ENCODE measurements at regions not wholly inside any gene's neighbourhood (a gene's known extent, or its start where the extent isn't known, plus 50 kb on each side); places are given as distances from the start of the nearest gene placed in this dataset.

GRCh38 chr2:23078784-23079434 is 306.1 kb upstream of the KLHL29 start:
- DNase-seq (ENCODE audit: low read depth): no peak
- no peak overlapping the region for H3K4me3 ChIP-seq (ENCODE audit: low read length)
- TF ChIP-seq CTCF (IDR thresholded peaks at IDR 0.05; ENCODE audit: insufficient read depth, low read depth, low read length, missing control alignments): no peak

DNA sequence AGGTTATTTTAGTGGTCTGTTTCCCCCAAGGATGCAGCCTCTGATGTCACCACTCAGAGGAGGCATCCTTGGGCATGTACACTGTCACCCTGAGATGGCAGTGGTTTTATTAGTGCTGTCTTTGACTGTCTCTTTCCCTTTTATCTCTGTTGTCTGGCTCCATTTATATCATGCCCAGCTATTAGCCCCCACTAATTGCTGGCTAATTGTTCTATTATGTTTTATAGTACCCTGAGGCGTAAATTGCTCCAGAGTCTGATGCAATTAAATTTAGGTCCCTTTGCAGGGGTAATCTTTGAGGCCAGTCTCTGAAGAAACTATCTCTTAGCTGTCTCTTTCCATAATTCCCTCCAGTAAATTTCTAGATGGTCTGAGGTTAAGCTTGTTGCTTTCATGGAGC is 301.0 kb upstream of the KLHL29 start:
- H3K4me3 ChIP-seq (ENCODE audit: low read length): no peak overlapping the region
- no peak for DNase-seq (ENCODE audit: low read depth)
- TF ChIP-seq CTCF (IDR thresholded peaks at IDR 0.05; ENCODE audit: insufficient read depth, low read depth, low read length, missing control alignments): no peak

GRCh38 chr2:23091019-23091418 is 294.0 kb upstream of the KLHL29 start:
- TF ChIP-seq CTCF (IDR thresholded peaks at IDR 0.05; ENCODE audit: insufficient read depth, low read depth, low read length, missing control alignments): no peak
- DNase-seq (ENCODE audit: low read depth): no peak
- no peak overlapping the region for H3K4me3 ChIP-seq (ENCODE audit: low read length)

- H3K4me3 ChIP-seq (ENCODE audit: low read length): no peak overlapping the region
- DNase-seq (ENCODE audit: low read depth): no peak
- no peak for TF ChIP-seq CTCF (IDR thresholded peaks at IDR 0.05; ENCODE audit: insufficient read depth, low read depth, low read length, missing control alignments)
These were observed 293.1 kb upstream of the KLHL29 start for GRCh38 chr2:23091900-23092299.

DNA sequence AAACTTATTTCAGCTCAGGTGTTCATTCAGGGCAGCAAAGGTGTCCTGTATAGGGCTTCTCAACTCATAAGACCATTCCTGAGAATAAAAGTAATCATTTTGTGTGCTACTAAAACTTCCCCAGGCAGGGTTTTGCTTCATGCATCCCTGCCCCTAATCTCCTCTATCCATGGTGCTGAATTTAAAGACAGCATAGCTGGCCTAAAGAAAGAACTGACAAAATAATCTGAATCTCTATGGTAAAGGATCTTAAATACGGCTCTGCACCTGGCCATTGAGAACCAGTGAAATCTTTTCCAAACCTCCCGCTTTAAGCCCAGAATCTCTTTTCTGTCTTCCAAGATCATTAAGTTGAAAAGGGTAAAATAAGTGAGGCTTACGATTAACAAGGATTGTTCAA is 292.1 kb upstream of the KLHL29 start:
- peak; percentile 16 for DNase-seq (ENCODE audit: low read depth)
- no peak overlapping the region for H3K4me3 ChIP-seq (ENCODE audit: low read length)
- TF ChIP-seq CTCF (IDR thresholded peaks at IDR 0.05; ENCODE audit: insufficient read depth, low read depth, low read length, missing control alignments): no peak

GRCh38 chr2:23093513-23093912 is 291.5 kb upstream of the KLHL29 start:
- DNase-seq (ENCODE audit: low read depth): no peak
- TF ChIP-seq CTCF (IDR thresholded peaks at IDR 0.05; ENCODE audit: insufficient read depth, low read depth, low read length, missing control alignments): no peak

GRCh38 chr2:23096906-23097602 is 287.9 kb upstream of the KLHL29 start:
- TF ChIP-seq CTCF (IDR thresholded peaks at IDR 0.05; ENCODE audit: insufficient read depth, low read depth, low read length, missing control alignments): no peak
- no peak overlapping the region for H3K4me3 ChIP-seq (ENCODE audit: low read length)
- DNase-seq (ENCODE audit: low read depth): peak; percentile 38

More at GRCh38 chr2:23093513-23093912, 291.5 kb upstream of the KLHL29 start:
- H3K4me3 ChIP-seq (ENCODE audit: low read length): no peak overlapping the region

Data from epithelial cell of esophagus (primary cell).